GM23248 (cell line): ENCODE measurements at regions not wholly inside any gene's neighbourhood (a gene's known extent, or its start where the extent isn't known, plus 50 kb on each side); places are given as distances from the start of the nearest gene placed in this dataset.
A peak's percentile ranks its signal among the peaks of the same experiment; 100 is the strongest.
"Not testable (repeated sequence)": the region's sequence is repeated elsewhere in the genome, so short reads cannot be mapped to it uniquely, and the experiment has no call there.

Experiments
- DNase-seq: peaks from one replicate; pipeline ENCODE4 v3.0.0-alpha.2; 2015
- H2AFZ ChIP-seq: fragments of 200-600 bp; sonication (generic); 2 replicates; pipeline ENCODE4 v1.6.1; 2016; ENCODE audit warnings: antibody characterized with exemption
- H3F3A ChIP-seq: fragments of 200-600 bp; sonication (generic); 2 replicates; pipeline ENCODE4 v1.6.1; 2016; ENCODE audit warnings: mild to moderate bottlenecking, antibody characterized with exemption, mixed run types; ENCODE audit not compliant: insufficient read depth
- H3K27ac ChIP-seq: fragments of 200-600 bp; sonication (generic); 2 replicates; pipeline ENCODE4 v1.5.1; 2016; ENCODE audit warnings: mild to moderate bottlenecking
- H3K27me3 ChIP-seq: fragments of 200-600 bp; sonication (generic); replicated peaks from 2 replicates; pipeline ENCODE4 v1.6.1; 2016; ENCODE audit warnings: mild to moderate bottlenecking; ENCODE audit not compliant: insufficient read depth
- H3K36me3 ChIP-seq: fragments of 200-600 bp; sonication (generic); 2 replicates; pipeline ENCODE4 v1.6.1; 2016; ENCODE audit warnings: low read depth, mild to moderate bottlenecking
- H3K4me1 ChIP-seq: fragments of 200-600 bp; sonication (generic); 2 replicates; pipeline ENCODE4 v1.6.1; 2016; ENCODE audit warnings: mild to moderate bottlenecking; ENCODE audit not compliant: insufficient read depth
- H3K4me2 ChIP-seq: fragments of 200-600 bp; sonication (generic); one replicate; pipeline ENCODE4 v1.6.1; 2016; ENCODE audit warnings: mild to moderate bottlenecking; ENCODE audit not compliant: unreplicated experiment
- H3K4me3 ChIP-seq: fragments of 200-600 bp; sonication (generic); 2 replicates; pipeline ENCODE4 v1.5.1; 2016; ENCODE audit warnings: mild to moderate bottlenecking
- H3K79me2 ChIP-seq: fragments of 200-600 bp; sonication (generic); 2 replicates; pipeline ENCODE4 v1.6.1; 2016; ENCODE audit warnings: mild to moderate bottlenecking; ENCODE audit not compliant: insufficient read depth
- H3K9ac ChIP-seq: fragments of 200-600 bp; sonication (generic); 2 replicates; pipeline ENCODE4 v1.6.1; 2016; ENCODE audit warnings: mild to moderate bottlenecking
- H3K9me2 ChIP-seq: fragments of 200-600 bp; sonication (generic); 2 replicates; pipeline ENCODE4 v1.6.1; 2016; ENCODE audit warnings: mixed run types, mild to moderate bottlenecking, moderate library complexity; ENCODE audit not compliant: insufficient read depth
- H3K9me3 ChIP-seq: fragments of 200-600 bp; sonication (generic); one replicate; pipeline ENCODE4 v1.6.1; 2017; ENCODE audit warnings: low read depth
- H4K20me1 ChIP-seq: fragments of 200-600 bp; sonication (generic); 2 replicates; pipeline ENCODE4 v1.6.0; 2016; ENCODE audit not compliant: insufficient read depth
- EZH2 ChIP-seq: fragments of 200-600 bp; sonication (generic); IDR thresholded peaks from 2 replicates; pipeline ENCODE4 v1.6.1; 2018; ENCODE audit warnings: antibody characterized with exemption, mild to moderate bottlenecking; ENCODE audit not compliant: insufficient read depth, poor library complexity, severe bottlenecking
- EZH2phosphoT487 ChIP-seq: fragments of 200-600 bp; sonication (generic); IDR thresholded peaks from 2 replicates; pipeline ENCODE4 v1.6.1; 2018; ENCODE audit warnings: antibody characterized with exemption, moderate library complexity, mild to moderate bottlenecking, low read depth; ENCODE audit not compliant: insufficient read depth
- WGBS, 2 experiments: methylation state at CpG; one replicate each; pipeline ENCODE4 v1.1.6; 2015 to 2017; ENCODE audit warnings: low lambda C conversion rate in 2 of 2, low coverage in 1 of 2; ENCODE audit errors: missing lambda C conversion rate in 2 of 2; 5-methylcytosine and 5-hydroxymethylcytosine counted together
- in situ Hi-C: fragments of 300-500 bp; cut with MboI; formaldehyde crosslinking; loops from 2 replicates; pipeline ENCODE4 v1.15.0; 2020

DNA sequence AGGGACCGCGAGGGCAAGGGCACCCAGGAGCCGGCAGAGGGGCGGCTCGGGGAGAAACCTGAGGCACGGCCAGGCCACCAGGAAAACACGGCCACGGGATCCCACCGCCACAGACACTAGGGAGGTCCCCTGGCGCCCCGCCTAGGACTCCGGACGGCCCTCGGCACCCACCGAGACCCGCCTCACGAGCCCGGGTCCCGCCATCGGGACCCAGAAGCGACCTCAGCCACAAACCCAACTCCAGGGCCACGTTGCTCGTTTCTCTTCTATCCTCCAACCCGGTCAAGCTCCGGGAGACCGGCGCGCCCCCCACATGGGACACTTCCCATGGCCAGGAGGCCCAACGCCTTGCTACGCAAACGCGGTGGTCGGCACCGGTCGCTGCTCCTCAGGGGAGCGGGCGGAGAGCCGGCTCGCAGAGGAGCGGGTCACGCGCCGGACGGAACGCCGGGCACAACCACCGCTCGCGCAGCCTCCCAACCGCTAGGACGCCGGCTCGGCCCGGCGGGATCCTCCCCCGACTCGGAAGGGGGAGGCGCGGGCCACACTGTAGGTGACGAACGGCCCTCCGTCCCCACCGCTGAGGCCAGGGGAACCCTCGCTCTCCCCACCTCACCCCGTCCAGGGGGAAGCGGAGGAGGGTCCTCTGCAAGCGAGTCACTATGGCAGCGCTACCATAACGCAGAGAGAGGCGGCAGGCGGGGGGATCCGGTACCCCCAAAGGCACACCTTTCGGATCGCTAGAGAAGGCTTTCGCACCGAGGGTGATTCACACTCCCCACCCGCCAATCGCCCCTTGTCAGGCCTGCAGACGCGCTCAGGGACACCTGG lies 1514.1 kb upstream of the DEFB115 start:
- Histone ChIP-seq H3K4me1 (no peaks in the 10 kb centered on the region), H3K4me2 (no peak overlapping the region), H3K9me3 (no peaks in the 10 kb centered on the region), H3F3A (no peaks in the 10 kb centered on the region), H4K20me1 (no peaks in the 10 kb centered on the region), H3K79me2 (no peaks in the 10 kb centered on the region), H3K9me2 (no peaks in the 10 kb centered on the region), H3K4me3 (no peak overlapping the region), H3K27me3 (no peaks in the 10 kb centered on the region), H3K9ac (no peak overlapping the region), H2AFZ (no peak overlapping the region), H3K27ac (no peak overlapping the region), H3K36me3 (no peaks in the 10 kb centered on the region)
- no peak for DNase-seq
- WGBS, 2 experiments = 45 to 50% methylated on average over 59 to 66 of the region's 80 CpGs
- in situ Hi-C loops = no loop called here
- TF ChIP-seq EZH2 (no peak), EZH2phosphoT487 (no peak)

DNA sequence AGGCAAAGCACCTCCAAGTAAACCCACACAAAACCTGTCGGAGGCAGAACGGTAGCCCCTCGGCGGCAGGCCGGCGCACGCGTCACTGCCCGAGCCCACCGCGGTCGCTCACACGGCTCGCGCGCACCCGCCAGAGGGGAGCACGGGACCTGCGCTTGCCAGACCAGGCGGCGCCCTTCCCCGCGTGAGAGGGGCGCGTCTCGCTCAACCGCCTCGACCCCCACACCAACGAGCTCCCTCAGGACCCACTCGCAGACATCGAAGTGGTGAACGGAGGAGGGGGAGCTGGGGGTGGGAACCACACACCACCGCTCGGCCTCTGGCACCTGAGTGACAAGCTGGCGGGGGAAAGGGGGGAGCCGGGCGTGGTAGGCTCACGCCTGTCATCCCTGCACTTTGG lies 1513.4 kb upstream of the DEFB115 start:
- H3K9ac ChIP-seq = no peak overlapping the region
- H3F3A ChIP-seq = no peaks in the 10 kb centered on the region
- H3K27me3 ChIP-seq = no peaks in the 10 kb centered on the region
- no peaks in the 10 kb centered on the region for H3K9me2 ChIP-seq
- H3K4me3 ChIP-seq = no peak overlapping the region
- no peaks in the 10 kb centered on the region for H3K9me3 ChIP-seq
- H3K27ac ChIP-seq = no peak overlapping the region
- no peaks in the 10 kb centered on the region for H4K20me1 ChIP-seq
- WGBS, 2 experiments = 42 to 69% methylated on average over 19 to 30 of the region's 38 CpGs
- H3K4me2 ChIP-seq = no peak overlapping the region
- no peaks in the 10 kb centered on the region for H3K36me3 ChIP-seq
- in situ Hi-C loops = no loop called here
- TF ChIP-seq EZH2phosphoT487 (no peak), EZH2 (no peak)
- H3K4me1 ChIP-seq = no peaks in the 10 kb centered on the region
- no peak overlapping the region for H2AFZ ChIP-seq
- DNase-seq = no peak
- H3K79me2 ChIP-seq = no peaks in the 10 kb centered on the region

DNA sequence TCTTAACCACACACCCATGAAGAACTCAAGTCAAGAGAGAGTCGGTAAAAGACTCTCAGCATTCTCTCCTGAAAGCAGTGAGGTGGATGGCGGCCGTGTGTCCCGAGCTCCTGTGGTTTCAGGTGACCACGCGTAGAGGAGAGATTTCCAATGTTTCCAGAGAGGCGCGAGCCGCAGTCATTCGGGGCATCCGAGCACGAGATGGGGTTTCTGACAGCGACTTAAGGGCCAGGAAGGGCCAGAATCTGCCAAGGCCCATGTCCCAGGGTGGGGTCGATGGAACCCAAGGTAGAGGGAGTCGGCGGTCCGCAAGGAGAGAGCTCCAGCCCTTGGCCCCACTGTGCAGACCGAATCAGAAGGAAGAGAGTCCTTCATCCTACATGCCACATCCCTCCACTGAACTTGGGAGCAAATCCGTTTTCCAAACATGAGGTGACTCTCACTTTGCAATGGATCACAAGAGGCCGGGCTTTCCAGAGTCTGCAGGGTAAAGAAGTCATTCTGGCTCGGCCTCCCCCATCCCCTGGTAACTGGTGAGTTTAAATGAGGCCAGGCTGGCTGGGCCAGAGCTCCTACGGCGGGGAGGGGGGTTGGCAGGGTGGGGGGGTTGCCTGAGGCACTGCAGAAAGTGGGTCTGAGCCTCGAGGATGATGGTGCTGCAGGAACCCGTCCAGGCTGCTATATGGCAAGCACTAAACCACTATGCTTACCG lies 1511.8 kb upstream of the DEFB115 start:
- in situ Hi-C loops, H3K9me3 ChIP-seq: not testable (repeated sequence)

DNA sequence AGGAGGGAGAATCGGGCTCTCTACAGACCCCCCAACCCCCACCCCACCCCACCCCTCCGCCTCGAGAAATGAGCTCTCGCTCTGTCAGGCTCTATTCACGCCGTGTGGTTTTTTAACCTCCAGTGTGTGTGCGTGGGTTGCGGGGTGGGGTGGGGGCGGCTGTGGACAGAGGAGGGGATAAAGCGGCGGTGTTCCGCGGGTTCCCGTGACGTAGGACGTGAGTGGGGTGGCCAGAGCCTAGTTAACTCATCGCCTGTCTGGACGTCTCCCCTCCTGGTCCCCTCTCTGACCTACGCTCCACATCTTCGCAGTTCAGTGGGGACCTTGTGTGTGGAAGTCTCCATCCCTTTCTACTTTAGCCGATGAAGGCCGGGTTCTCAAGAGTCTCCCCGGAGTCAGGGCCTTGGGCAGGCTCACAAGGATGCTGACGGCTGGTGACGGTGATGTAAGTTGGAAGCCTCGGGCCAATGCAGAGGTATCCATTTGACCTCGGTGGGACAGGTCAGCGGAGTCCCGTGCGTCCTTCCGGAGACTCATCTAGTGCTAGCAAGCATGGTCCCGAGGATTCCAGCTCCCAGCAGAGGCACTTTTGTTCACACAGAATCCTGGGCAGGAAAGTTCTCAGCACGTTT lies 1507.1 kb upstream of the DEFB115 start:
- no peaks in the 10 kb centered on the region for H4K20me1 ChIP-seq
- no peaks in the 10 kb centered on the region for H3K36me3 ChIP-seq
- in situ Hi-C loops = no loop called here
- no peak overlapping the region for H3K4me2 ChIP-seq
- H3K9ac ChIP-seq = no peak overlapping the region
- no peak overlapping the region for H3K27ac ChIP-seq
- no peak overlapping the region for H3K4me3 ChIP-seq
- no peak overlapping the region for H2AFZ ChIP-seq
- H3K4me1 ChIP-seq = no peaks in the 10 kb centered on the region
- no peaks in the 10 kb centered on the region for H3K9me2 ChIP-seq
- no peaks in the 10 kb centered on the region for H3K27me3 ChIP-seq
- no peaks in the 10 kb centered on the region for H3K9me3 ChIP-seq
- DNase-seq = no peak
- H3F3A ChIP-seq = no peaks in the 10 kb centered on the region
- no peaks in the 10 kb centered on the region for H3K79me2 ChIP-seq
- 66 to 70% methylated on average over 24 to 33 of the region's 33 CpGs for WGBS, 2 experiments
- TF ChIP-seq EZH2phosphoT487 (no peak), EZH2 (no peak)

More for the DNA sequence above, 1511.8 kb upstream of the DEFB115 start:
- H3K4me1 ChIP-seq, H3K79me2 ChIP-seq, DNase-seq, H3K4me2 ChIP-seq, H3K36me3 ChIP-seq, H3K27ac ChIP-seq, H3F3A ChIP-seq, H4K20me1 ChIP-seq, H3K9me2 ChIP-seq, H3K4me3 ChIP-seq, H3K27me3 ChIP-seq, H3K9ac ChIP-seq, H2AFZ ChIP-seq: not testable (repeated sequence)
- WGBS, 2 experiments = 57 to 64% methylated on average over 25 to 26 of the region's 26 CpGs

DNA sequence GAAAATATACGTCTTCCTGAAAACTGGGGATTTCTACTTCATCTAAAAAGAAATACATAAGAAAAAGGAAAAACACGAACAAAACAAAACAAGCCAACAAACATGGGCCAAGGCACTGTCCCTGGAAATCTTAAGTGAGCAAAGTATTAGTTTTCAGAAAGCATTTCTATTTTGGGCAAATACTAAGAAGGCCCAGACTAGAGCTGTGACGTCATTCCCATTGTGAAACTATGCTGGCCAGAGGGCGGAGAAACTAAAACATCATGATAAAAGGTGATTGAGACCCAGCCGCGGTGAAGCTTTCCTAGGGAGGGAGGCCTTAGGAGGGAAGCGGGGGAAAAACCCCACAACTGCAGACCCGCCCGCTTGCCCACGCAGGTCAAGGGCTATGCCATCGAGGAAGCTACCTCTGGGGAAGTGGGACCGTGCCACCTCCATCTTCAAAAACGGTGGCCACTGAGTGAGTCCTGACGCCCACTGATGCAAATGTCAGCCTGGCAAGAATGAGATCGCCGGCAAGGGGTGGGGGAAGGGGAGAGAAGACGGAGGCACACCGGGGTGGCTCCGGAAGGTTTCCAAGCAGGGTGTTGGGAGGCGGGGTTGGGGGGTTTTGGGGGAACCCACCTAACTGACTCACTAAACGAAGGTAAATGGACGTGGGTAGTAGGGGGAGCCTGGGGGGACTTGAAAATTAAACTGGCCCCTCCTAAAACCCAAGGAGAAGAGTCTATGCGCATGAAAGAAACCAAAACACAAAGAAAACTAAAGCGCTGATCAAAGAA lies 1504.6 kb upstream of the DEFB115 start:
- H4K20me1 ChIP-seq, H3K27ac ChIP-seq, in situ Hi-C loops, H3K79me2 ChIP-seq, H3F3A ChIP-seq, H3K4me2 ChIP-seq, H2AFZ ChIP-seq, H3K9me3 ChIP-seq, H3K4me3 ChIP-seq, H3K9ac ChIP-seq, H3K4me1 ChIP-seq, H3K9me2 ChIP-seq, H3K36me3 ChIP-seq, H3K27me3 ChIP-seq: not testable (repeated sequence)
- peak; percentile 5 for DNase-seq
- WGBS, 2 experiments = 32 to 34% methylated on average over 21 to 24 of the region's 24 CpGs

DNA sequence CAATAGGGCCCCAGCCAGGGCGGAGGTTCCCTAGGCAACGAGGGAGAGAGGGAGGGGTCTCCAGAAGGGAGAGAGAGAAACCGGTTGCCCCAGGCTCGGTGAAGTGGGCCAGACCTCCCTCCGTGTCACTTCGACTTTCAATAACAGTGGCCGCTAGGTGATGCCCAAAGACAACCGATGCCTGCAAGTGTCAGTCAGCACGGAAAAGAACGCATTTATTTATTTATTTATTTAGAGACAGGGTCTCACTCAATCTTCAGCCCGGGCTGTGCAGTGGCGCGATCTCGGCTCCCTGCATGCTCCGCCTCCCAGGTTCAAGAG lies 1504.1 kb upstream of the DEFB115 start:
- H3K79me2 ChIP-seq, H3K4me3 ChIP-seq, H3K9me3 ChIP-seq, H4K20me1 ChIP-seq, in situ Hi-C loops, H3K36me3 ChIP-seq, H3F3A ChIP-seq, H3K27ac ChIP-seq, H3K27me3 ChIP-seq, H3K4me1 ChIP-seq, H3K9ac ChIP-seq, H3K4me2 ChIP-seq, H2AFZ ChIP-seq, DNase-seq, H3K9me2 ChIP-seq: not testable (repeated sequence)
- WGBS, 2 experiments = 29 to 38% methylated on average over 15 of the region's 15 CpGs
